K562 (cell line): ENCODE measurements at regions not wholly inside any gene's neighbourhood (a gene's known extent, or its start where the extent isn't known, plus 50 kb on each side); places are given as distances from the start of the nearest gene placed in this dataset.

Source experiments
- ATAC-seq: fragments of 200-7000 bp; cut with Tn5 transposase; 3 replicates; pipeline ENCODE4 v1.9.1; 2020; ENCODE audit warnings: moderate library complexity
- BruUV-seq: library from RNA; stranded (reverse); fragments of 400-500 nt; replicated peaks from 2 replicates; lab custom pipeline; 2021; lab: Mats Ljungman, UMichigan
- CTCF ChIA-PET: fragments of 300-600 bp; formaldehyde crosslinking; extraction: SDS; loops from one replicate; lab custom pipeline; 2021; ENCODE audit warnings: low intra/inter-chr PET ratio; lab: Yijun Ruan, JAX
- POLR2A ChIA-PET: fragments of 300-600, 350-650 bp; sonication (Branson Sonifier 250); formaldehyde crosslinking; extraction: SDS; loops from one replicate; lab custom pipeline; 2021; ENCODE audit warnings: antibody characterized with exemption, inconsistent platforms; lab: Yijun Ruan, JAX
- DNase-seq, 4 experiments: peaks; one replicate each; pipeline versions ENCODE4 v3.0.0 to v3.0.0-alpha.2; 2011 to 2018; ENCODE audit warnings: low spot score in 3 of 4, mixed read lengths in 3 of 4; ENCODE audit errors: extremely low read depth in 1 of 4
- FAIRE-seq: peaks from 2 replicates; lab custom pipeline; 2011; peaks lifted over from hg19 to GRCh38; lab: Jason Lieb, UNC
- H2AFZ ChIP-seq: 2 replicates; pipeline ENCODE4 v1.6.0; 2011; ENCODE audit warnings: low read depth, low read length, control low read depth, inconsistent platforms
- H3K27ac ChIP-seq: fragments of 200-600 bp; 3 replicates; pipeline ENCODE4 v1.8.0; 2011; ENCODE audit warnings: low read depth, mild to moderate bottlenecking, control low read depth, inconsistent platforms, low read length, moderate library complexity, mixed read lengths; ENCODE audit errors: extremely low read depth
- H3K27me3 ChIP-seq, 2 experiments: fragments of 300-600 bp in 1 of 2; 2 replicates in 1 of 2; 3 replicates in 1 of 2; pipeline versions ENCODE4 v1.6.0 to v1.8.0; 2011; ENCODE audit warnings: inconsistent platforms in 2 of 2, low read length in 2 of 2, mild to moderate bottlenecking in 1 of 2, mixed read lengths in 1 of 2, moderate library complexity in 1 of 2; ENCODE audit not compliant: control insufficient read depth in 2 of 2, insufficient read depth in 2 of 2
- H3K36me3 ChIP-seq: fragments of 300-600 bp; 3 replicates; pipeline ENCODE4 v1.8.0; 2011; ENCODE audit warnings: mild to moderate bottlenecking, low read length, inconsistent platforms; ENCODE audit not compliant: control insufficient read depth, insufficient read depth
- H3K4me1 ChIP-seq, 2 experiments: fragments of 200-600 bp in 1 of 2; replicated peaks in 1 of 2; 2 replicates in 1 of 2; 3 replicates in 1 of 2; pipeline versions ENCODE4 v1.5.1 to v1.8.0; 2011; ENCODE audit warnings: inconsistent platforms in 2 of 2, low read length in 2 of 2, mild to moderate bottlenecking in 1 of 2, mixed read lengths in 1 of 2, moderate library complexity in 1 of 2; ENCODE audit not compliant: control insufficient read depth in 2 of 2, insufficient read depth in 2 of 2
- H3K4me2 ChIP-seq: 2 replicates; pipeline ENCODE4 v1.6.1; 2011; ENCODE audit warnings: low read length, control low read depth, inconsistent platforms, mixed read lengths; ENCODE audit not compliant: insufficient read depth
- H3K4me3 ChIP-seq: fragments of 200-600 bp; sonication (generic), shearing (Covaris generic); 2 replicates; pipeline ENCODE4 v1.5.1; 2016; ENCODE audit warnings: control low read depth, inconsistent platforms
- H3K79me2 ChIP-seq: fragments of 200-600 bp; 3 replicates; pipeline ENCODE4 v1.8.0; 2011; ENCODE audit warnings: low read length, inconsistent platforms; ENCODE audit not compliant: control insufficient read depth, insufficient read depth
- H3K9ac ChIP-seq, 2 experiments: 2 replicates each; pipeline versions ENCODE4 v1.6.0 to v1.6.1; 2011; ENCODE audit warnings: low read depth in 2 of 2, low read length in 2 of 2, control low read depth in 1 of 2, inconsistent platforms in 1 of 2, mild to moderate bottlenecking in 1 of 2, mixed read lengths in 1 of 2; ENCODE audit not compliant: insufficient read depth in 1 of 2
- H3K9me1 ChIP-seq: one replicate; pipeline ENCODE4 v1.6.0; 2011; ENCODE audit warnings: inconsistent platforms, mild to moderate bottlenecking, low read length, moderate library complexity; ENCODE audit not compliant: control insufficient read depth, insufficient read depth
- H3K9me3 ChIP-seq: replicated peaks from 2 replicates; pipeline ENCODE4 v1.5.1; 2011; ENCODE audit warnings: low read depth, low read length, inconsistent platforms; ENCODE audit not compliant: control insufficient read depth, insufficient read depth
- H4K20me1 ChIP-seq: replicated peaks from 2 replicates; pipeline ENCODE4 v1.6.1; 2011; ENCODE audit warnings: low read length, inconsistent platforms, mixed read lengths; ENCODE audit not compliant: control insufficient read depth, insufficient read depth
- CHD4 ChIP-seq: fragments of 200-600 bp; sonication (generic); IDR thresholded peaks from 3 replicates; pipeline ENCODE4 v1.6.1; 2012; ENCODE audit warnings: low read depth, mild to moderate bottlenecking, mixed read lengths, low read length, inconsistent platforms; ENCODE audit not compliant: insufficient read depth, insufficient replicate concordance, poor library complexity, severe bottlenecking
- CSDE1 ChIP-seq, 2 experiments: fragments of 450-650 bp; IDR thresholded peaks; 2 replicates each; pipeline ENCODE4 v1.6.1; 2016; ENCODE audit warnings: mild to moderate bottlenecking in 1 of 2
- FOS ChIP-seq: IDR thresholded peaks from 3 replicates; pipeline ENCODE4 v1.6.1; 2011; ENCODE audit not compliant: insufficient read length; ENCODE audit errors: extremely low read depth
- SAP30 ChIP-seq: fragments of 200-600 bp; sonication (generic); IDR thresholded peaks from 2 replicates; pipeline ENCODE4 v1.6.1; 2012; ENCODE audit warnings: borderline replicate concordance, low read depth, mild to moderate bottlenecking, moderate library complexity, low read length, control low read depth, inconsistent platforms; ENCODE audit not compliant: insufficient read depth, poor library complexity, severe bottlenecking
- SP2 ChIP-seq: IDR thresholded peaks from 2 replicates; pipeline ENCODE4 v1.6.1; 2011; ENCODE audit warnings: mild to moderate bottlenecking, low read depth, low read length, moderate library complexity; ENCODE audit not compliant: poor library complexity, severe bottlenecking; ENCODE audit errors: extremely low read depth
- WHSC1 ChIP-seq: IDR thresholded peaks from one replicate; pipeline ENCODE4 v1.6.1; 2012; ENCODE audit warnings: low read length, control low read depth, inconsistent platforms
- WGBS: fragments of 100-300 bp; shearing (Covaris generic); methylation state at CpG from one replicate; pipeline ENCODE4 v1.1.6; 2016; ENCODE audit warnings: low coverage, mixed read lengths; ENCODE audit not compliant: insufficient coverage; ENCODE audit errors: missing lambda C conversion rate; 5-methylcytosine and 5-hydroxymethylcytosine counted together
- in situ Hi-C: fragments of 300-500 bp; cut with MboI; formaldehyde crosslinking; loops from 4 replicates; pipeline ENCODE4 v1.15.0; 2018; ENCODE audit warnings: inconsistent platforms, mixed read lengths
- intact Hi-C: fragments of 100-400 bp; cut with micrococcal nuclease; formaldehyde crosslinking; loops from 2 replicates; pipeline ENCODE4 v1.14.2; 2022
- TF ChIP-seq, protein P1 (sequence below): fragments of 450-650 bp; IDR thresholded peaks from 2 replicates; pipeline ENCODE4 v1.6.1; 2017; ENCODE audit warnings: mild to moderate bottlenecking, moderate library complexity
- TF ChIP-seq, protein P2 (sequence below): sonication (generic); IDR thresholded peaks from 2 replicates; pipeline ENCODE4 v1.6.1; 2016

DNA sequence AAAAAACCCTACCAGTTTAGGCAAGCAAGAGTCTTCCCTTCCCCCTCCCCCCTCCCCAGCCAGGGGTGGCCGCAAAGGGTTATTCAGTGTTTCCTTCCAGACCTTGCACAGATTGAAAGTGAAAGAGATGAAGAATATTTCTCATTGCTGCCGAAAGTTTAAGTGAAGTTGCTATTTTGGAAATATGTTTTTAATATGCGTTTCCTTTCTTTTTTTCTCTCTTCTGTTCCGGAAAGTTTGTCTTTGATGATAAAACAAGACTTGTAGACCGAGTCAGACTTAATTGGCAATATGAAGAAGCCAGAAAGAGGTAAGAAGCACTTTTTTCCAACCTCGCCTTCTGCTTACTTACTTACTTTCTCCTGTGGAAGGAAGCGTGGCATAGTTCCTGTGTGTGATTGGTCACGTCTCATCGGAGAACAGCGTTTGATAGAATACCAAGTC lies 58.5 kb upstream of the CLCN4 start:
- no peaks in the 10 kb centered on the region for H4K20me1 ChIP-seq
- ATAC-seq (no peak), FAIRE-seq (no peak), DNase-seq (no peak)
- H3K27ac ChIP-seq = no peak overlapping the region
- TF ChIP-seq CSDE1 (IDR thresholded peaks at IDR 0.05) (no peak), CHD4 (no peak), SAP30 (no peak), WHSC1 (no peak), SP2 (no peak), FOS (no peak)
- TF ChIP-seq, protein P1, sequence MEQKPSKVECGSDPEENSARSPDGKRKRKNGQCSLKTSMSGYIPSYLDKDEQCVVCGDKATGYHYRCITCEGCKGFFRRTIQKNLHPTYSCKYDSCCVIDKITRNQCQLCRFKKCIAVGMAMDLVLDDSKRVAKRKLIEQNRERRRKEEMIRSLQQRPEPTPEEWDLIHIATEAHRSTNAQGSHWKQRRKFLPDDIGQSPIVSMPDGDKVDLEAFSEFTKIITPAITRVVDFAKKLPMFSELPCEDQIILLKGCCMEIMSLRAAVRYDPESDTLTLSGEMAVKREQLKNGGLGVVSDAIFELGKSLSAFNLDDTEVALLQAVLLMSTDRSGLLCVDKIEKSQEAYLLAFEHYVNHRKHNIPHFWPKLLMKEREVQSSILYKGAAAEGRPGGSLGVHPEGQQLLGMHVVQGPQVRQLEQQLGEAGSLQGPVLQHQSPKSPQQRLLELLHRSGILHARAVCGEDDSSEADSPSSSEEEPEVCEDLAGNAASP = no peak
- TF ChIP-seq, protein P2, sequence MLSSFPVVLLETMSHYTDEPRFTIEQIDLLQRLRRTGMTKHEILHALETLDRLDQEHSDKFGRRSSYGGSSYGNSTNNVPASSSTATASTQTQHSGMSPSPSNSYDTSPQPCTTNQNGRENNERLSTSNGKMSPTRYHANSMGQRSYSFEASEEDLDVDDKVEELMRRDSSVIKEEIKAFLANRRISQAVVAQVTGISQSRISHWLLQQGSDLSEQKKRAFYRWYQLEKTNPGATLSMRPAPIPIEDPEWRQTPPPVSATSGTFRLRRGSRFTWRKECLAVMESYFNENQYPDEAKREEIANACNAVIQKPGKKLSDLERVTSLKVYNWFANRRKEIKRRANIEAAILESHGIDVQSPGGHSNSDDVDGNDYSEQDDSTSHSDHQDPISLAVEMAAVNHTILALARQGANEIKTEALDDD = no peak
- H2AFZ ChIP-seq = no peak overlapping the region
- no peak overlapping the region for H3K4me2 ChIP-seq
- peaks cover 0 to 20% of the 10 kb centered on the region in 2 experiments; a peak in 3 of 5 replicates for H3K27me3 ChIP-seq
- H3K36me3 ChIP-seq = no peaks in the 10 kb centered on the region
- no peak overlapping the region for H3K9ac ChIP-seq
- no peaks in the 10 kb centered on the region for H3K9me3 ChIP-seq
- intact Hi-C loops (no loop called here), in situ Hi-C loops (no loop called here)
- CTCF ChIA-PET = no interaction called here
- WGBS = under 1% methylated on average over 9 of the region's 10 CpGs
- no peaks in the 10 kb centered on the region; a peak in 1 of 5 replicates for H3K4me1 ChIP-seq
- no TSS peak for BruUV-seq
- no peaks in the 10 kb centered on the region for H3K79me2 ChIP-seq
- no peaks in the 10 kb centered on the region for H3K9me1 ChIP-seq
- POLR2A ChIA-PET = no interaction called here
- H3K4me3 ChIP-seq = no peak overlapping the region
